Erythroblast (primary cell): ENCODE measurements at regions not wholly inside any gene's neighbourhood (a gene's known extent, or its start where the extent isn't known, plus 50 kb on each side); places are given as distances from the start of the nearest gene placed in this dataset.

Experiments
- GATA1 ChIP-seq: IDR thresholded peaks from 2 replicates; pipeline ENCODE4 v1.6.1; 2011; ENCODE audit warnings: low read depth, mild to moderate bottlenecking, control low read depth, low read length, moderate library complexity
- POLR2A ChIP-seq: IDR thresholded peaks from 2 replicates; pipeline ENCODE4 v1.6.1; 2011; ENCODE audit warnings: mild to moderate bottlenecking, low read length

GRCh38 chr20:20816969-20817755 is 104.7 kb upstream of the RALGAPA2 start:
- no peak for TF ChIP-seq POLR2A
- TF ChIP-seq GATA1 = no peak
